Muscle of leg (tissue), 3 donors: ENCODE measurements at regions not wholly inside any gene's neighbourhood (a gene's known extent, or its start where the extent isn't known, plus 50 kb on each side); places are given as distances from the start of the nearest gene placed in this dataset.
"Not testable (repeated sequence)": the region's sequence is repeated elsewhere in the genome, so short reads cannot be mapped to it uniquely, and the experiment has no call there.

Source experiments
- DNase-seq: peaks from one replicate; pipeline ENCODE4 v3.0.0; 2013
- H3K27ac ChIP-seq: one replicate; pipeline ENCODE4 v1.5.1; 2013; ENCODE audit warnings: mild to moderate bottlenecking, low read length, control low read depth
- H3K27me3 ChIP-seq: one replicate; pipeline ENCODE4 v1.6.1; 2013; ENCODE audit warnings: low read length; ENCODE audit not compliant: control insufficient read depth, insufficient read depth
- H3K36me3 ChIP-seq: one replicate; pipeline ENCODE4 v1.6.1; 2013; ENCODE audit warnings: low read length; ENCODE audit not compliant: control insufficient read depth, insufficient read depth
- H3K4me1 ChIP-seq: one replicate; pipeline ENCODE4 v1.6.1; 2013; ENCODE audit warnings: low read length; ENCODE audit not compliant: control insufficient read depth, insufficient read depth
- H3K4me3 ChIP-seq: one replicate; pipeline ENCODE4 v1.5.1; 2013; ENCODE audit warnings: low read length, control low read depth
- H3K9me3 ChIP-seq: replicated peaks from 2 replicates; pipeline ENCODE4 v1.6.1; 2013; ENCODE audit warnings: low read depth, low read length; ENCODE audit not compliant: control insufficient read depth
- WGBS: methylation state at CpG from one replicate; pipeline ENCODE4 v1.1.5; 2013; ENCODE audit warnings: missing lambda C conversion rate; ENCODE audit not compliant: insufficient coverage; 5-methylcytosine and 5-hydroxymethylcytosine counted together

- Histone ChIP-seq H3K27ac (no peak overlapping the region), H3K4me1 (no peaks in the 10 kb centered on the region), H3K4me3 (no peak overlapping the region), H3K36me3 (no peaks in the 10 kb centered on the region), H3K9me3 (no peaks in the 10 kb centered on the region), H3K27me3 (no peaks in the 10 kb centered on the region)
- DNase-seq: no peak
- WGBS: 0% methylated on average over 1 of the region's 8 CpGs
These were observed 850.8 kb upstream of the ROBO1 start for GRCh38 chr3:80618295-80619256.

GRCh38 chr3:80612366-80612765 is 844.6 kb upstream of the ROBO1 start:
- no peaks in the 10 kb centered on the region for H3K9me3 ChIP-seq
- H3K36me3 ChIP-seq: no peaks in the 10 kb centered on the region
- DNase-seq: no peak
- H3K4me1 ChIP-seq: no peaks in the 10 kb centered on the region
- no peaks in the 10 kb centered on the region for H3K27me3 ChIP-seq
- WGBS: no CpG with 5 or more reads among the region's 2 CpGs
- no peak overlapping the region for H3K4me3 ChIP-seq
- no peak overlapping the region for H3K27ac ChIP-seq

GRCh38 chr3:80608072-80608471 is 840.3 kb upstream of the ROBO1 start:
- not testable (repeated sequence) for DNase-seq, H3K4me1 ChIP-seq, H3K27ac ChIP-seq, H3K4me3 ChIP-seq, H3K9me3 ChIP-seq, H3K27me3 ChIP-seq, H3K36me3 ChIP-seq
- 96% methylated on average over 3 of the region's 3 CpGs for WGBS

- no peaks in the 10 kb centered on the region for H3K4me1 ChIP-seq
- WGBS: no CpG with 5 or more reads among the region's 4 CpGs
- no peaks in the 10 kb centered on the region for H3K27me3 ChIP-seq
- H3K36me3 ChIP-seq: no peaks in the 10 kb centered on the region
- no peak overlapping the region for H3K27ac ChIP-seq
- H3K9me3 ChIP-seq: no peaks in the 10 kb centered on the region
- H3K4me3 ChIP-seq: no peak overlapping the region
- no peak for DNase-seq
These were observed 838.3 kb upstream of the ROBO1 start for GRCh38 chr3:80606073-80606472.

- Histone ChIP-seq H3K27ac (no peak overlapping the region), H3K27me3 (no peaks in the 10 kb centered on the region), H3K9me3 (no peaks in the 10 kb centered on the region), H3K36me3 (no peaks in the 10 kb centered on the region), H3K4me1 (no peaks in the 10 kb centered on the region), H3K4me3 (no peak overlapping the region)
- DNase-seq: no peak
These were observed 833.7 kb upstream of the ROBO1 start for GRCh38 chr3:80601479-80601878.

- H3K4me3 ChIP-seq: no peak overlapping the region
- no peaks in the 10 kb centered on the region for H3K36me3 ChIP-seq
- no peak for DNase-seq
- no CpG with 5 or more reads among the region's 1 CpG for WGBS
- no peaks in the 10 kb centered on the region for H3K9me3 ChIP-seq
- no peaks in the 10 kb centered on the region for H3K27me3 ChIP-seq
- no peak overlapping the region for H3K27ac ChIP-seq
- no peaks in the 10 kb centered on the region for H3K4me1 ChIP-seq
These were observed 825.0 kb upstream of the ROBO1 start for GRCh38 chr3:80592792-80593191.

- DNase-seq: no peak
- no peak overlapping the region for H3K27ac ChIP-seq
- H3K27me3 ChIP-seq: no peaks in the 10 kb centered on the region
- no CpG with 5 or more reads among the region's 2 CpGs for WGBS
- no peak overlapping the region for H3K4me3 ChIP-seq
- no peaks in the 10 kb centered on the region for H3K9me3 ChIP-seq
- no peaks in the 10 kb centered on the region for H3K4me1 ChIP-seq
- H3K36me3 ChIP-seq: no peaks in the 10 kb centered on the region
These were observed 818.5 kb upstream of the ROBO1 start for GRCh38 chr3:80586338-80586737.

- H3K9me3 ChIP-seq: no peaks in the 10 kb centered on the region
- H3K27ac ChIP-seq: no peak overlapping the region
- no peaks in the 10 kb centered on the region for H3K27me3 ChIP-seq
- no peaks in the 10 kb centered on the region for H3K4me1 ChIP-seq
- H3K4me3 ChIP-seq: no peak overlapping the region
- DNase-seq: peak; percentile 69
- no CpG with 5 or more reads among the region's 2 CpGs for WGBS
- no peaks in the 10 kb centered on the region for H3K36me3 ChIP-seq
These were observed 812.3 kb upstream of the ROBO1 start for GRCh38 chr3:80580146-80580545.

- H3K4me3 ChIP-seq: no peak overlapping the region
- WGBS: no CpG with 5 or more reads among the region's 2 CpGs
- no peaks in the 10 kb centered on the region for H3K4me1 ChIP-seq
- no peaks in the 10 kb centered on the region for H3K36me3 ChIP-seq
- no peak overlapping the region for H3K27ac ChIP-seq
- H3K27me3 ChIP-seq: no peaks in the 10 kb centered on the region
- DNase-seq: no peak
- H3K9me3 ChIP-seq: no peaks in the 10 kb centered on the region
These were observed 796.6 kb upstream of the ROBO1 start for GRCh38 chr3:80564391-80564790.

- H3K27me3 ChIP-seq: no peaks in the 10 kb centered on the region
- no peak for DNase-seq
- no peak overlapping the region for H3K4me3 ChIP-seq
- H3K27ac ChIP-seq: no peak overlapping the region
- no peaks in the 10 kb centered on the region for H3K9me3 ChIP-seq
- WGBS: 81% methylated on average over 4 of the region's 4 CpGs
- H3K4me1 ChIP-seq: no peaks in the 10 kb centered on the region
- H3K36me3 ChIP-seq: no peaks in the 10 kb centered on the region
These were observed 791.9 kb upstream of the ROBO1 start for GRCh38 chr3:80559701-80560100.
